Stomach (tissue), 8 donors: ENCODE measurements at regions not wholly inside any gene's neighbourhood (a gene's known extent, or its start where the extent isn't known, plus 50 kb on each side); places are given as distances from the start of the nearest gene placed in this dataset.

ENCODE experiments used
- DNase-seq, 2 donors: peaks; one replicate each; pipeline versions ENCODE4 v3.0.0 to v3.0.0-alpha.2; 2013 to 2019
- H3K27ac ChIP-seq, 5 donors: fragments of 200-600 bp in 4 of 5; sonication (generic) in 4 of 5; one replicate each; pipeline ENCODE4 v1.5.1; 2013 to 2019; ENCODE audit warnings: mild to moderate bottlenecking in 1 of 5, moderate library complexity in 1 of 5
- H3K27me3 ChIP-seq, 3 donors: fragments of 200-600 bp; sonication (generic); one replicate each; pipeline ENCODE4 v1.5.1; 2017 to 2019; ENCODE audit warnings: mixed run types in 1 of 3
- H3K36me3 ChIP-seq, 4 donors: fragments of 200-600 bp; sonication (generic); 1 replicate in 3 of 4; 2 replicates in 1 of 4; pipeline ENCODE4 v1.5.1; 2016 to 2019
- H3K4me1 ChIP-seq, 4 donors: fragments of 200-600 bp; sonication (generic); one replicate each; pipeline ENCODE4 v1.5.1; 2016 to 2019
- H3K4me3 ChIP-seq, 4 donors: fragments of 200-600 bp; sonication (generic) in 3 of 4; one replicate each; pipeline ENCODE4 v1.5.1; 2016 to 2019; ENCODE audit warnings: mild to moderate bottlenecking in 1 of 4
- H3K9me3 ChIP-seq, 4 donors: fragments of 200-600 bp; sonication (generic); one replicate each; pipeline ENCODE4 v1.5.1; 2016 to 2019
- EP300 ChIP-seq: sonication (generic); formaldehyde crosslinking; IDR thresholded peaks from one replicate; pipeline ENCODE4 v1.6.1; 2017; ENCODE audit warnings: antibody characterized with exemption
- POLR2A ChIP-seq, 4 donors: fragments of 450-650 bp; IDR thresholded peaks; one replicate each; pipeline ENCODE4 v1.6.1; 2016; ENCODE audit warnings: antibody characterized with exemption in 4 of 4, control low read depth in 2 of 4, mild to moderate bottlenecking in 1 of 4, moderate library complexity in 1 of 4
- POLR2AphosphoS5 ChIP-seq, 3 donors: sonication (generic); formaldehyde crosslinking; IDR thresholded peaks; one replicate each; pipeline ENCODE4 v1.6.1; 2016; ENCODE audit warnings: antibody characterized with exemption in 3 of 3
- WGBS, 5 donors: extraction: QIAGEN DNeasy Blood & Tissue Kit in 3 of 5; methylation state at CpG; one replicate each; pipeline versions ENCODE4 v1.1.5 to v1.1.7; 2013 to 2018; 5-methylcytosine and 5-hydroxymethylcytosine counted together
- intact Hi-C: fragments of 100-400 bp; cut with DNase I; formaldehyde crosslinking; loops from one replicate; pipeline ENCODE4 v1.15.1; 2023; ENCODE audit warnings: low total_unique reads
- TF ChIP-seq, protein P1 (sequence below), 7 experiments: fragments of 450-650 bp in 4 of 7; fragments of 200-600 bp in 3 of 7; sonication (generic) in 3 of 7; IDR thresholded peaks; one replicate each; pipeline ENCODE4 v1.5.1; 2016 to 2019; ENCODE audit warnings: antibody characterized with exemption in 7 of 7, control low read depth in 2 of 7, mild to moderate bottlenecking in 1 of 7
- donor health status: healthy with polysubstance abuse.
- donor health status: Bipolar disorder and iron deficiency.
- donor health status: healthy.

DNA sequence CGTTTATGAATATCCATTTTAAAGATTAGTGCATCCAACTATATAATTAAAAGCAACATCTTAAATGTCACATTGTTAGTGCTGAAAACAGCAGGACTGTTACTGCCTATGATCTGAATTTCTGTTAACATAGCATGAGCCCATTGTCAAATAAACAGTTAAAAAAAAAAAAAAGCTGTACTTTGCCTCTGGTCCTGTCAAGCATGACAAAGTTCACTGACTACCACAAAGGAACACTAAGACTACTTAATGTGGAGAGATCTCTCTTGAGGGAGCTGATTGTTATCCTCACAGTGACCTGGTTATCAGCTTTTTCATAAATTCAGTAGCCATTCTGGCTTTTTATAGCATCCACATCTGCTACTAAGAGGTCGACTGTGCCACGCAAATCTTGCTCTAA lies 228.1 kb downstream of the TMEM200A start:
- intact Hi-C loops: no loop called here
- TF ChIP-seq EP300 (no peak), POLR2A (IDR thresholded peaks at IDR 0.05) (no peak), POLR2AphosphoS5 (IDR thresholded peaks at IDR 0.05) (no peak)
- TF ChIP-seq, protein P1, sequence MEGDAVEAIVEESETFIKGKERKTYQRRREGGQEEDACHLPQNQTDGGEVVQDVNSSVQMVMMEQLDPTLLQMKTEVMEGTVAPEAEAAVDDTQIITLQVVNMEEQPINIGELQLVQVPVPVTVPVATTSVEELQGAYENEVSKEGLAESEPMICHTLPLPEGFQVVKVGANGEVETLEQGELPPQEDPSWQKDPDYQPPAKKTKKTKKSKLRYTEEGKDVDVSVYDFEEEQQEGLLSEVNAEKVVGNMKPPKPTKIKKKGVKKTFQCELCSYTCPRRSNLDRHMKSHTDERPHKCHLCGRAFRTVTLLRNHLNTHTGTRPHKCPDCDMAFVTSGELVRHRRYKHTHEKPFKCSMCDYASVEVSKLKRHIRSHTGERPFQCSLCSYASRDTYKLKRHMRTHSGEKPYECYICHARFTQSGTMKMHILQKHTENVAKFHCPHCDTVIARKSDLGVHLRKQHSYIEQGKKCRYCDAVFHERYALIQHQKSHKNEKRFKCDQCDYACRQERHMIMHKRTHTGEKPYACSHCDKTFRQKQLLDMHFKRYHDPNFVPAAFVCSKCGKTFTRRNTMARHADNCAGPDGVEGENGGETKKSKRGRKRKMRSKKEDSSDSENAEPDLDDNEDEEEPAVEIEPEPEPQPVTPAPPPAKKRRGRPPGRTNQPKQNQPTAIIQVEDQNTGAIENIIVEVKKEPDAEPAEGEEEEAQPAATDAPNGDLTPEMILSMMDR (IDR thresholded peaks at IDR 0.05): no peak
- Histone ChIP-seq H3K4me1 (no peaks in the 10 kb centered on the region), H3K4me3 (no peak overlapping the region), H3K36me3 (no peaks in the 10 kb centered on the region), H3K9me3 (peaks cover 0 to 11% (median 5%) of the 10 kb centered on the region in 4 donors), H3K27me3 (no peaks in the 10 kb centered on the region), H3K27ac (no peak overlapping the region)
- DNase-seq: no peak
- WGBS, 5 donors: 66 to 79% (median 75%) methylated on average over 3 of the region's 3 CpGs

- H3K4me3 ChIP-seq: no peak overlapping the region
- no peak for TF ChIP-seq EP300
- no peak for TF ChIP-seq POLR2AphosphoS5 (IDR thresholded peaks at IDR 0.05)
- no peak for TF ChIP-seq POLR2A (IDR thresholded peaks at IDR 0.05)
- TF ChIP-seq, protein P1 (IDR thresholded peaks at IDR 0.05): no peak
- H3K27ac ChIP-seq: no peak overlapping the region
- DNase-seq: peak in 1 of 2 donors; percentile 18
- H3K27me3 ChIP-seq: no peaks in the 10 kb centered on the region
- H3K36me3 ChIP-seq: no peaks in the 10 kb centered on the region
- H3K9me3 ChIP-seq: no peaks in the 10 kb centered on the region
- intact Hi-C loops: no loop called here
- H3K4me1 ChIP-seq: no peaks in the 10 kb centered on the region
- WGBS, 5 donors: 38 to 56% (median 52%) methylated on average over 2 of the region's 2 CpGs
Measured at GRCh38 chr6:130598021-130598989, 228.9 kb upstream of the SMLR1 start.

DNA sequence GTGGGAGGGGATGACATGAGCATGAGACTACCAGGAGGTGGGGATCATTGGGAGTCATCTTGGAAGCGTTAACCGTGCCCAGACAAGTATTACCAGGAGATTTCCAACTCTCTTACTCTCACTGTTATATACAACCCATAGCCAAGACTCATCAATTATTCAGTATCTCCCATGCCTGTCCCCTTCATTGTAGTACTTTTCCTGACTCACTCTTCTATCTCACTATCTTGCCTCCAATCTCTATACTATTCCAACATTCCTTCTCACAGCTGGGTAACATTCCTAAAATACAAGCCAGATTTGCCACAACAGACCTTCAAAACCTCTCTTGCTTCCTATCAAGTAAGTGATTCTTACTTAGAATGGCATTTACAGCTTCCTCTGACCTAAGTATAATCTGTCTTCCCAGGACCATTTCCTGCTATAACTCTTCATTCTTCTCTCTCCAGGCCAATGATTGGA lies 226.3 kb upstream of the SMLR1 start:
- Histone ChIP-seq H3K4me1 (no peaks in the 10 kb centered on the region), H3K9me3 (no peaks in the 10 kb centered on the region), H3K27me3 (no peaks in the 10 kb centered on the region), H3K4me3 (no peak overlapping the region), H3K36me3 (no peaks in the 10 kb centered on the region), H3K27ac (no peak overlapping the region)
- TF ChIP-seq EP300: no peak
- TF ChIP-seq POLR2AphosphoS5 (IDR thresholded peaks at IDR 0.05): no peak
- TF ChIP-seq, protein P1 (IDR thresholded peaks at IDR 0.05): no peak
- no peak for TF ChIP-seq POLR2A (IDR thresholded peaks at IDR 0.05)
- intact Hi-C loops: no loop called here
- DNase-seq: no peak
- 78 to 97% (median 87%) methylated on average over 2 of the region's 2 CpGs for WGBS, 5 donors

GRCh38 chr6:130602151-130602770 lies 224.9 kb upstream of the SMLR1 start:
- no peak overlapping the region for H3K4me3 ChIP-seq

More at GRCh38 chr6:130602151-130602770, 224.9 kb upstream of the SMLR1 start:
- Histone ChIP-seq H3K27me3 (no peaks in the 10 kb centered on the region), H3K36me3 (no peaks in the 10 kb centered on the region), H3K4me1 (no peaks in the 10 kb centered on the region), H3K9me3 (no peaks in the 10 kb centered on the region), H3K27ac (no peak overlapping the region)
- TF ChIP-seq POLR2A (IDR thresholded peaks at IDR 0.05) (no peak), EP300 (no peak), POLR2AphosphoS5 (IDR thresholded peaks at IDR 0.05) (no peak)
- TF ChIP-seq, protein P1 (IDR thresholded peaks at IDR 0.05): no peak
- 50 to 74% (median 67%) methylated on average over 8 of the region's 8 CpGs for WGBS, 5 donors
- no peak for DNase-seq
- intact Hi-C loops: no loop called here
